KMS-11 (cell line): ENCODE measurements at regions not wholly inside any gene's neighbourhood (a gene's known extent, or its start where the extent isn't known, plus 50 kb on each side); places are given as distances from the start of the nearest gene placed in this dataset.

Experiments used
- H2AFZ ChIP-seq: fragments of 200-600 bp; sonication (generic); 2 replicates; pipeline ENCODE4 v1.6.1; 2016; ENCODE audit warnings: antibody characterized with exemption, mixed run types, low read depth
- H3K27ac ChIP-seq: fragments of 200-600 bp; sonication (generic); 2 replicates; pipeline ENCODE4 v1.6.1; 2016; ENCODE audit warnings: mild to moderate bottlenecking, mixed run types
- H3K27me3 ChIP-seq: fragments of 200-600 bp; sonication (generic); 2 replicates; pipeline ENCODE4 v1.6.1; 2017; ENCODE audit warnings: mild to moderate bottlenecking, low read depth, mixed run types, moderate library complexity; ENCODE audit not compliant: insufficient read depth
- H3K36me3 ChIP-seq: fragments of 200-600 bp; sonication (generic); 2 replicates; pipeline ENCODE4 v1.6.1; 2017; ENCODE audit warnings: mild to moderate bottlenecking, mixed run types; ENCODE audit not compliant: insufficient read depth
- H3K4me1 ChIP-seq: fragments of 200-600 bp; sonication (generic); 2 replicates; pipeline ENCODE4 v1.6.1; 2016; ENCODE audit warnings: mild to moderate bottlenecking, low read depth, mixed run types; ENCODE audit not compliant: poor library complexity, severe bottlenecking
- H3K4me2 ChIP-seq: fragments of 200-600 bp; sonication (generic); 2 replicates; pipeline ENCODE4 v1.7.0; 2016; ENCODE audit warnings: mild to moderate bottlenecking, mixed run types
- H3K4me3 ChIP-seq: fragments of 200-600 bp; sonication (generic); IDR thresholded peaks from 2 replicates; pipeline ENCODE4 v1.6.1; 2017; ENCODE audit warnings: low read depth, low read length, mixed read lengths; ENCODE audit not compliant: insufficient read depth
- H3K79me2 ChIP-seq: fragments of 200-600 bp; sonication (generic); 2 replicates; pipeline ENCODE4 v1.6.1; 2016; ENCODE audit warnings: low read depth, mixed run types; ENCODE audit not compliant: insufficient read depth
- H3K9ac ChIP-seq: fragments of 200-600 bp; sonication (generic); 2 replicates; pipeline ENCODE4 v1.6.1; 2016; ENCODE audit warnings: mild to moderate bottlenecking, mixed run types
- H4K20me1 ChIP-seq: fragments of 200-600 bp; sonication (generic); 2 replicates; pipeline ENCODE4 v1.6.1; 2016; ENCODE audit warnings: mild to moderate bottlenecking, mixed run types; ENCODE audit not compliant: insufficient read depth
- CTCF ChIP-seq: fragments of 200-600 bp; sonication (generic); conservative IDR thresholded peaks from 2 replicates; pipeline ENCODE4 v1.6.1; 2017; ENCODE audit warnings: low read depth, mild to moderate bottlenecking, antibody characterized with exemption, low read length, moderate library complexity, mixed read lengths

GRCh38 chr6:115067690-115068447, 725.0 kb upstream of the HS3ST5 start:
- TF ChIP-seq CTCF = no peak
- Histone ChIP-seq H3K4me3 (no peak overlapping the region), H2AFZ (no peak overlapping the region), H3K36me3 (no peaks in the 10 kb centered on the region), H3K9ac (no peak overlapping the region), H3K79me2 (no peaks in the 10 kb centered on the region), H3K27ac (peak overlapping the region; percentile 37; the same call in 1 of the 2 replicates), H3K27me3 (no peaks in the 10 kb centered on the region), H3K4me1 (peaks cover 57% of the 10 kb centered on the region), H3K4me2 (peak overlapping the region; percentile 31), H4K20me1 (no peaks in the 10 kb centered on the region)

DNA sequence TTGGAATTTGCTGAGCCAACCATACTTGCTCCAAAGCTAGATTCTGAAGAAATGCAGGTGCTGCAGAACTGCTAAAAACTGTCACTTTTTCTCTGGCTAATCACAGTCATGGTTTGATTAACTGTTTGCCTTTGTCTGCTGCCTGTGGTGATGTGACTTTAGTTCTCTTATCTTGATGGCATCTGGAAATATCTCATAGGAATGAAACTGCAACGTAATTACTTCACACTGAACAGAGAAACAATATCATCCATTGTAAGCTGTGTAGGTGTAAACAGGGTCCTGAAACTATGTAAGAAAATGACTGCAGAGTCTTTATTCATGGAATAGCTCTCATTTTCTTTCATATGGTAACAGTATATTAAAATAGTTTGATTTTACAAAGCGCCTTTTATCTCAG, 721.9 kb upstream of the HS3ST5 start:
- no peak overlapping the region for H3K9ac ChIP-seq
- H3K36me3 ChIP-seq = no peaks in the 10 kb centered on the region
- no peak overlapping the region for H3K4me3 ChIP-seq
- TF ChIP-seq CTCF = no peak
- H3K27ac ChIP-seq = no peak overlapping the region
- peaks cover 58% of the 10 kb centered on the region for H3K4me1 ChIP-seq
- no peak overlapping the region for H2AFZ ChIP-seq
- H3K27me3 ChIP-seq = no peaks in the 10 kb centered on the region
- no peaks in the 10 kb centered on the region for H3K79me2 ChIP-seq
- H3K4me2 ChIP-seq = peak overlapping the region; percentile 60; the same call in 1 of the 2 replicates
- H4K20me1 ChIP-seq = no peaks in the 10 kb centered on the region

DNA sequence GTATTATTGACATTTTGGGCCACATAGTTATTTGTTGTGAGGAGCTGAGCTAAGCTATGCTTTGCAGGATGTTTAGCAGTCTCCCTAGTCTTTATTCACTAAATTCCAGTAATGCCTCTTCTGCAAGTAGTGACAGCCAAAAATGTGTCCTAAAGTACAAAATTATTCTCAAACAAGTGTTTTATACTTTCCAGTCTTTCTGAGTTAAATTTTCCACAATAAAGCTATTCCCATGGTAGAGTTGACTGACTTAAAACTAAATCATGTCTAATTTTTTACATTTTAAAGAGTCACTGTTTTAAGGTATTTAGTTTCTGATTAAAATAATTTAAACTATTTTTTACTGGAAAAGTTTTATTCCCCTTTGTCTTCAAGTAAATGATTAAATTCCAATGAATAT, 717.8 kb upstream of the HS3ST5 start:
- H3K4me1 ChIP-seq = peaks cover 35% of the 10 kb centered on the region
- TF ChIP-seq CTCF = no peak
- H3K4me2 ChIP-seq = no peak overlapping the region
- no peak overlapping the region for H2AFZ ChIP-seq
- H3K27ac ChIP-seq = no peak overlapping the region
- H3K4me3 ChIP-seq = no peak overlapping the region
- H3K79me2 ChIP-seq = no peaks in the 10 kb centered on the region
- no peak overlapping the region for H3K9ac ChIP-seq
- no peaks in the 10 kb centered on the region for H3K27me3 ChIP-seq
- no peaks in the 10 kb centered on the region for H4K20me1 ChIP-seq
- no peaks in the 10 kb centered on the region for H3K36me3 ChIP-seq

DNA sequence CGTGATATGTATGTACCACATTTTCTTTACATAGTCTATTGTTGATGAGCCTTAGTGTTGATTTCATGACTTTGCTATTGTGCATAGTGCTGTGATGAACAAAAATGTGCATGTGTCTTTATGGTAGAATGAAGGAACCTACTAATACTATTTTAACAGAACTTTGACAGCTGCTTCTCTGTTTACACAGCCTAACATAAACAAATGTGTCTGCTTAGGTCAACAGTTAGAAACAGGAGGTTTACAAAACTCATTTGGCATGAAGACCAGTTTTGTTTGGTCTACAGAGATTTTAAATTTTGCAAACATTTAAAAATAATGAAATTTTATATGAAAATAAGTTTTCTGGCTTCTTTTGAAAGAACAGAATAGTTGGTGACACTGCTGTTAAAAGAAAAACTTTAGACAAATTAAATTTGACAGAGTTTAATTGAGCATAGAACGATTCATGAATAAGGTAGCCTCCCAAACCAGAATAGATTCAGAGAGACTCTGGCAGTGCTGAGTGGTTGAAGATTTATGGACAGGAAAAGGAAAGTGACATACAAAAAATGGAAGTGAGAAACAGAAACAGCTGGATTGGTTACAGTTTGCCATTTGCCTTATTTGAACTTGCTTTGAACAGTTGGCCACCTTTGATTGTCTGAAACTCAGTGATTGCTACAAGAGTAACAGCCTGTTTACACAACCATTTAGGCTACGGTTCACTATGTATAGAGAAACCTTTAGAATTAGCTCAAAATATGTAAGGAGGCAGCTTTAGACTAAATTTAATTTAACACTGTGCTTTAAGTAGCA, 715.8 kb upstream of the HS3ST5 start:
- no peaks in the 10 kb centered on the region for H4K20me1 ChIP-seq
- no peak overlapping the region for H3K4me2 ChIP-seq
- H3K4me3 ChIP-seq = no peak overlapping the region
- no peak overlapping the region for H2AFZ ChIP-seq
- H3K27ac ChIP-seq = no peak overlapping the region
- H3K4me1 ChIP-seq = peaks cover 17% of the 10 kb centered on the region
- H3K27me3 ChIP-seq = no peaks in the 10 kb centered on the region
- no peaks in the 10 kb centered on the region for H3K79me2 ChIP-seq
- H3K36me3 ChIP-seq = no peaks in the 10 kb centered on the region
- no peak overlapping the region for H3K9ac ChIP-seq
- no peak for TF ChIP-seq CTCF
